ENCODE measurements at regions not wholly inside any gene's neighbourhood (a gene's known extent, or its start where the extent isn't known, plus 50 kb on each side); places are given as distances from the start of the nearest gene placed in this dataset.

- no peak for DNase-seq (ENCODE audit: low spot score)
- H3K4me1 ChIP-seq (ENCODE audit: control insufficient read depth in 4 of 4, insufficient read depth in 4 of 4, low read length in 3 of 4), result peaks cover 12 to 29% (median 16%) of the 10 kb centered on the region in 4 donors
- H3K36me3 ChIP-seq (ENCODE audit: control insufficient read depth in 4 of 4, insufficient read depth in 3 of 4, low read depth in 1 of 4, low read length in 3 of 4), result no peaks in the 10 kb centered on the region
- H3K27ac ChIP-seq (ENCODE audit: low read depth in 1 of 2, low read length in 2 of 2), result no peak overlapping the region
- TF ChIP-seq GABPA (IDR thresholded peaks at IDR 0.05 in 1 of 2, conservative IDR thresholded peaks at IDR 0.05 in 1 of 2) (no peak), YY1 (IDR thresholded peaks at IDR 0.05) (no peak), REST (IDR thresholded peaks at IDR 0.05) (no peak), HNF4A (conservative IDR thresholded peaks at IDR 0.05) (no peak), HNF4G (IDR thresholded peaks at IDR 0.05) (no peak), TAF1 (conservative IDR thresholded peaks at IDR 0.05) (no peak), ZBTB33 (IDR thresholded peaks at IDR 0.05) (no peak), CTCF (IDR thresholded peaks at IDR 0.05; ENCODE audit: low read depth, low read length, missing input control) (no peak), FOXA2 (IDR thresholded peaks at IDR 0.05) (no peak), RXRA (IDR thresholded peaks at IDR 0.05) (no peak)
- WGBS, result 99% methylated on average over 1 of the region's 1 CpG
- H3K9me3 ChIP-seq (ENCODE audit: control insufficient read depth in 4 of 4, low read length in 3 of 4), result no peaks in the 10 kb centered on the region
- H3K9ac ChIP-seq (ENCODE audit: low read depth in 1 of 2, low read length in 2 of 2), result no peak overlapping the region
- no peak overlapping the region for H3K4me3 ChIP-seq (ENCODE audit: low read depth in 1 of 3, low read length in 3 of 3)
- no peaks in the 10 kb centered on the region for H3K27me3 ChIP-seq (ENCODE audit: control insufficient read depth in 4 of 4, insufficient read depth in 4 of 4, low read length in 3 of 4)
Measured at GRCh38 chr6:7045746-7046145, 62.0 kb upstream of the RREB1 start.

- Histone ChIP-seq H3K27me3 (ENCODE audit: control insufficient read depth in 4 of 4, insufficient read depth in 4 of 4, low read length in 3 of 4) (no peaks in the 10 kb centered on the region), H3K9me3 (ENCODE audit: control insufficient read depth in 4 of 4, low read length in 3 of 4) (no peaks in the 10 kb centered on the region), H3K4me3 (ENCODE audit: low read depth in 1 of 3, low read length in 3 of 3) (no peak overlapping the region), H3K9ac (ENCODE audit: low read depth in 1 of 2, low read length in 2 of 2) (no peak overlapping the region), H3K4me1 (ENCODE audit: control insufficient read depth in 4 of 4, insufficient read depth in 4 of 4, low read length in 3 of 4) (peaks cover 5 to 28% (median 8%) of the 10 kb centered on the region in 4 donors), H3K36me3 (ENCODE audit: control insufficient read depth in 4 of 4, insufficient read depth in 3 of 4, low read depth in 1 of 4, low read length in 3 of 4) (no peaks in the 10 kb centered on the region), H3K27ac (ENCODE audit: low read depth in 1 of 2, low read length in 2 of 2) (no peak overlapping the region)
- no peak for DNase-seq (ENCODE audit: low spot score)
- 32% methylated on average over 1 of the region's 1 CpG for WGBS
- TF ChIP-seq CTCF (IDR thresholded peaks at IDR 0.05; ENCODE audit: low read depth, low read length, missing input control) (no peak), TAF1 (conservative IDR thresholded peaks at IDR 0.05) (no peak), GABPA (IDR thresholded peaks at IDR 0.05 in 1 of 2, conservative IDR thresholded peaks at IDR 0.05 in 1 of 2) (no peak), JUND (IDR thresholded peaks at IDR 0.05) (no peak), YY1 (IDR thresholded peaks at IDR 0.05) (no peak), EGR1 (IDR thresholded peaks at IDR 0.05; ENCODE audit: low read depth in 2 of 2) (no peak), HNF4A (conservative IDR thresholded peaks at IDR 0.05) (no peak), FOXA2 (IDR thresholded peaks at IDR 0.05) (no peak), FOXA1 (IDR thresholded peaks at IDR 0.05) (no peak), RAD21 (IDR thresholded peaks at IDR 0.05) (no peak), ATF3 (IDR thresholded peaks at IDR 0.05) (no peak), ZBTB33 (IDR thresholded peaks at IDR 0.05) (no peak), RXRA (IDR thresholded peaks at IDR 0.05) (no peak), MAX (IDR thresholded peaks at IDR 0.05) (no peak), HNF4G (IDR thresholded peaks at IDR 0.05) (no peak), NR2F2 (IDR thresholded peaks at IDR 0.05) (no peak), SP1 (IDR thresholded peaks at IDR 0.05) (no peak)
Measured at GRCh38 chr6:7047128-7047527, 60.6 kb upstream of the RREB1 start.

Measured in liver (tissue), 8 donors.